Activated CD8-positive, alpha-beta memory T cell treated with anti-CD3 and anti-CD28 coated beads, Interleukin-2, amount 50 U/mL, for 1 hour (primary cell): ENCODE measurements at regions not wholly inside any gene's neighbourhood (a gene's known extent, or its start where the extent isn't known, plus 50 kb on each side); places are given as distances from the start of the nearest gene placed in this dataset.

ENCODE experiments used
- DNase-seq: peaks from one replicate; pipeline ENCODE4 v3.0.0-alpha.2; 2020; ENCODE audit errors: extremely low read depth

- no peak for DNase-seq
Measured at GRCh38 chr1:82972841-82973553, 1025.9 kb downstream of the TTLL7 start.

DNA sequence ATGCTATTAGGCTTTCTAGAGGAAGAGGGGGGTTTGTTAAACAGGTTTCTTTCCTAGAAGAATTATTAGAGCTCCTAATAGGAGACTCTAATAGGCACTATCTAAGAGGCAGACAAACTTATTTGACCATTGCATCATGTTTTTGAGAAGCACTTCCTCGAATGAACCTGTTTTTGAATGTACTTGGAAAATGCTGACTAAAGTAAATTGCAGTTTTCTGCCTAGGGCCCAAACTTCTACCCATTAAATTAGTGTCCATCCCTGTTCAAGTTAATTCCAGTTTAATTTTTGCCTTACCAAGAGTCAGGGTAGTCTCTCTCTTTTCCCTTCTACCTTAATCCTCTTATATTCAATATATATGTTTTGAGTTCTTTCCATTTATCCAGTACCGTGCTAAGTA lies 1029.6 kb downstream of the TTLL7 start:
- DNase-seq: no peak

GRCh38 chr1:82962658-82963057 lies 1036.3 kb downstream of the TTLL7 start:
- DNase-seq: no peak

GRCh38 chr1:82950606-82951200 lies 1048.2 kb downstream of the TTLL7 start:
- DNase-seq: no peak

- no peak for DNase-seq
Measured at GRCh38 chr1:82948386-82948785, 1050.5 kb downstream of the TTLL7 start.

DNA sequence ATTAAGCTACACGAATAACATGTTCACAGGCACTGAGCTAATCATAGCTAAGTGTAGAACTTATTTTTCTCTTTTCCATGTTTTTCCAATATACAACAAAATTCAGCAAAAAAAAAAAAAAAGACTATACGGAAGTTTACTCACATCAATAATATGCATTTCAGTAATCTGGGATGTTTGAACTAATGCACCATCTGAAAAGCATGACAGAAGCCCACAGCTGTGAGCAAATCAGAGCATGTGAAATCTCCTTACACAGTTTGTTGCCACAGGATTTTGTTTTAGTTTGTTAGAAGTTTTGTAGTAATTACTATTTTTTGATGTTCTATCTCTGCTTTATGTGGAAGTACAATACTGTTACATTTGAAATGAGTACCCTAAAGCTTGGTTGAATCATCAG lies 1051.7 kb downstream of the TTLL7 start:
- no peak for DNase-seq

DNA sequence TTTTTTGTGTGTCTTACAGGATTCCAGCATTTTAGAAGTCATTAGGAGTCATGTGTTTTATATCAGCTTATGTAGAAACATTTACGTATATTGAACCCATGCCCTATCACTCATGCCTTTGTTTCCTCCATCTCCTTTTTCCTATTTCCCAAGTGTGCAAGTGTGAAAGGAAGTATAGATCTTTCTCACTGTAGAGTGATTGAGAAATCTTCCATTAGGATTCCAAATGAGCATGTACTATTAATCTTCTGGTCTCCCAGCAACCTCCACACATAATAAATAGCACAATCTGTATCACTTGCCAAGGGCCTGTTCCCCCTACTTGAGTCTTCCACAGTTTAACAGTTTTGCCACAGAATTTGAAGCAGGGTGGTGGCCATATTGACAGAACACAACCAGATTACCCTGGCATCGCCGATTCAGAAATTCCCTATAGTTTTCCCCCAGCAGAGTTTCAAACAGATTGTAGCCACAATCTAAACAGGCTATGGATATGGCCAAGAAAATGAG lies 1052.8 kb downstream of the TTLL7 start:
- no peak for DNase-seq

- DNase-seq: no peak
Measured at GRCh38 chr1:82944822-82945221, 1054.1 kb downstream of the TTLL7 start.

DNA sequence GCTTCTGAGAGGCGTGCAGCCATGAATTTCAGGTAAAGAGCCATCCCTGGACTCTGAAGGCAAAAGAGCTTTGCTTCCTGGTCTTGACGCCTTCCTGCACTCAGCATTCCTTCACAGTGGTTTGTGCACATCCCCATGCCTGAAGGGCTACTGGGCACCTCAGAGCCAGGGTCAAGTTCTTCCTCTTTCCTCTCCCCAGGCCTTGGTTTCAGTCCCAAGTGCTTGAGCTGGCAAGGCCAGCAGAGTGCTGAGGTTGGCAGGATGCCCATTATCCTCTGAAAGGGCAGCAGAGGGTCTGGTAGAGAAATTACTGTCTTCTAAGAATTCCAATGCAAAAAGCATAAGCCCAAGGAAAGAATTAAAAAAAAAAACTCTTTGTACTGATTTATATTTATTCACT lies 1064.9 kb downstream of the TTLL7 start:
- DNase-seq: no peak

DNA sequence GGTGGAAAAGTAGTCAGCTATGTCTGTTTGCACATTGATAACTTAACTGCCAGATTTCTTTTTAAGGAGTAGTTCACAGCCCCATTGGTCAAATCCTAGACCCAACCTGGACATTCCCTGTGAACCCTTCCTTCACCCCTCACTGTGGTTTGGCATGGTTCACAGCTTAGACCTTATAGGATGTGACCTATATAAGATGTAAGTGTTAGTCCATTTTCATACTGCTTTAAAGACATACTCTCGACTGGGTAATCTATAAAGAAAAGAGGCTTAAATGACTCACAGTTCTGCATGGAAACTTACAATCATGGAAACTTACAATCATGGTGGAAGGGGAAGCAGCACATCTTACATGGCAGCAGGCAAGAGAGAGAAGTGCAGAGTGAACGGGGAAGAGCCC lies 1066.2 kb downstream of the TTLL7 start:
- DNase-seq: no peak

DNA sequence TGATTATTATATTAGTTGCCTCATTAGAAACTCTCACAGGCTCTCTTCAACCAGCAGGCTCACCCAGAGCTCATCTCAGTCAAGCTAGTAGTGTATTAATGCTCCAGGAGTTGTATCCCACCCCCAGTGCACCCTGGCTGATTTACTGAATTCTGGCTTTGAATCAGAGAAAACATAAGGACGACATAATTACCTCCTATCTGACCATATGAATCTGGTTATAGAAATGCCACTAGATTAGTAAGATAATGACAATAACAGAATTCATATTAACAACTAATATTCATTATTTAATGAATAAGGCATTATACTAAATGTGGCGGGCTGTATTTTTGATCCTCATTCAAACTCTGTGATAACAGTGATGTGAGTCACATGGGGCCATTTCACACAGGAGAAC lies 1066.7 kb downstream of the TTLL7 start:
- no peak for DNase-seq

DNA sequence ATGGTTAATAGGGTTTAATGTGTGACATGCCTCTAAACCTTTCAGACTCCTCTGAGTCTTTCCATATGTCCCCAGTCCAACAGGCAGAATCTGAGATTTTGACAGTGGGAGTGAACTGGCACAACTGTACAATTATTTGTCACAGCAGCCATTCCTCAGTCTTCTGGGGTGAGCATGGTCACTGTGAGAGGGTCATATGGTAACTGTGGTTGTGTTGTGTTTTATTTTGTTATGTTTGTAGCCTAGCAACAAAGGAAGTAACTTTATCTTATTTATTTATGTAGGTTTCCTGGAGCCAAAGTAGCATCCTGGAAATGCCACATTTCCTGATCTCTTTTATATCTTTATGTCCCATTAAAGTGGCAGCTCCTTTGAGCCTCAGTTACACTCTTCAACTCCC lies 1067.9 kb downstream of the TTLL7 start:
- DNase-seq: no peak

DNA sequence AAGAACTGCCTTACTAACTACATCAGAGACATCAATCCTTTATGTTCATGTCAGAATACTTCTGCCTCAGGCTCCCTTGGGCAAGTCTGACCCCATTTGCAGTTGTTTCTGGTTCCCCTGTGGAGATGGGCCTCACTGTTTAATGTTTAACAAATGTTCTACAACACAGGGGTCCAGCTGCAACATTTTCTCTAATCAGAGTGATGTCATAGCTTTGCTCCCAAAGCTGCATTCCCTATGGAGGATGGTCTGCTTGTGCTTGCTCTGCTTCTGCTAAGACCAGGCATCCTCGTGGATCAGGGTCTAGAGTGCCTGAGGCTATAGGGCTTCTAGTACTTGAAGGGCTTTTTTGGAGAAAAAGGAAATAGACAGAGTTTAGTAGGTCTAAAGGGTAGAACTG lies 1071.2 kb downstream of the TTLL7 start:
- no peak for DNase-seq

GRCh38 chr1:82924666-82925065 lies 1074.3 kb downstream of the TTLL7 start:
- no peak for DNase-seq

DNA sequence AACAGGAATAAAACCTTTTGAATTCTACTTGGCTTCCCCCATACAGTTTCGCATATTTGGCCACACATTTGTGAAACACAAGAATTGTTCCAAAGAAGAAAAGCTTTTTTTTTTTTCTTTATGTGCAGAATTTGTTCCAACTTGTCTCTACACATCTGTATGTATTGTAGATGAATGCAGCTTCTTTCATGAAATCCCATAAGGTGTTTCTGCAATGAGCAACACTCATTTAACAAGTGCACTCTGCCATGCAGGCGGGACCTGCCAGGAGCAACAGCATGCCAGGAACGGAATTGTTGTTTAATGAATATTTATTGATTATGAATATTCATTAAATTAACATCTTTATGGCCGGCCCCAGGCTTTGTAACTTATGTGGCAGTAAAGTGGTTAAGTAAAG lies 1075.0 kb downstream of the TTLL7 start:
- DNase-seq: no peak

DNA sequence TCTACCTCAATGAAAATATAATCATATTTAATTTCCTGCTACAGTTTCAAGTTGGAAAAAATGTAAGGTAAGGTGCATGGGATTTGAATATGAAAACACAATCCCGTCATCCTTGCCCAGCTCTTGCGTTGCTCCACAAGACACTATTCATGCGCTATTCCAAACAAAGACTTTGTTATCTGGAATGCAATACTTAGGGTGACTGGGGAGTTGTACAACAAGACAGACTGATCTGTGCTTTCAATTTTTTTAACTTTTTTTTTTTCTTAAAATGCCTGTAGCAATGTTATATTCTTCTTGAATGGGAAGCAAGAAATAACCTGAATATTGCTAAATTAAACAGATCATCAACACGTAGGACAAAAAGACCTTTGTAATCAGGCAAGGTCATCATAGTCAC lies 1077.2 kb downstream of the TTLL7 start:
- DNase-seq: no peak

DNA sequence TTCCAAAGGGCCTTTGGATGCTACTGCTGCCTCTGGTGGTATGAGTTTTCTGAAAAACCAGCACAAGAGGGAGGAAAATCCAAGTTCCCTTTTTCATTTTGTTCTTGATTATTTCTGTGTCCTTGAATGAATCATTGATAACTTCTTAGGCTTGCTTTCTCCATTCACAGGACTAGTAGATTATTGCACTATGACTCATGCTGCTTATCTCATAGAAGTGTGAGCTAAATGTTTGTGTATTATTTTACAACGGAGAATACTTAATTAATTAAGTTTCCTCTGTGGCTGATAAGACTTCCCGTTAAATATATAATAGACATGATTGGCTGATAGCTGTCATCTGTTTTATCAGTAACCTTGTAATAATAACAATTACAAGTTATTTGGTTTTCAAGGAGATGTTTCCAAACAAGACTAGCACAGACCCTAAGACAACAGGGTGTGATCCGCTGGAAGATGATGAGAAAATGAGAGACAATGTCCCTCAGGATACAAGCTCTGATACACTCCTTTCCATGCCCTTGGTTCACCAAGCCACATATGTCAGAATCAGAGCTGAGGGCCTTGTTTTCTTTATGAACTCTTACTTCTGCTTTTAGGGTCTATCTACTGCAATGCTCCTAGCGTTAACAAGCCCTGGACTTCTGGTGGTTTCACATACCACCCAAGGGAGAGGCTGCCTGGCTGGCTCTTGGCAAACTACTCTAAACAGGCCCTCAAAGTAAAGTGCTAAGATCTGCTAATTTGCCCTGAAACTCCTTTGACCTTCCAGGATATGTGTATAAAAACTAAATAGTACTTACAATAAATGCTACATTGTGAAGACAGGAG lies 1078.3 kb downstream of the TTLL7 start:
- DNase-seq: no peak

DNA sequence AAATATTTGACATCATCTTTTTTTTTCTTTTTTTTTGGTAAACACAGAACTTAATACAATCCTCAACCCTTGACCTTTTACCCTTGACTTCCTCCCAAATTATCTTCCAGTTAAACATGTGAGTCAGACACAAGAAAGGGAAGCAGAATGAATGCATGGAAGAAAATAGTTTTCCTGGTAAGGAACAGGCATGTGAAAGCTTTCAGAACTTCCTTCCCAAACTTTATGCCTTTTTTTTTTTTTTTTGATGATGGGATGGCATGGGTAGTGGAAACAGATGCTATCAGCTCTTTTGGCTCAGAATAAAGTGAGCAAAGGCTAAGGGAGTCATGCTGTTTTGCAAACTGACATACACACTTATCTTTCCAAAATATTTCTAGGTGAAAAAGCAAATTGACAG lies 1079.1 kb downstream of the TTLL7 start:
- no peak for DNase-seq

DNA sequence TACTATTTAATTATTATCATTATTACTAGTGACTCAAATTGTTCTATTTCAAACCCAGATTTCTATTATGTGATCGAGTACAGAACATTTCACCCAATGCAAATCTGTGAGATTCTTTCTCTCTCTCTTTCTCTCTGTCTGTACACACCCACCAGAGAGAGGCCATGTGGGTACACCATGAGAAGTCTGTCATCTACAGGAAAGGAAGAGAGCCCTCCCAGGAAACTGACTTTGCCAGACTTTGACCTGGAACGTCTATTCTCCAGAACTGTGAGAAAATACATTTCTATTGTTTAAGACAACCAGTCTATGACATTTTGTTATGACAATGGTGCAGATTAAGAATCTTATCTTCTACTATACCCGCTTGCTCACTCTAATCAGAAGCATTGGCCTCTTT lies 1091.6 kb downstream of the TTLL7 start:
- no peak for DNase-seq

GRCh38 chr1:82903626-82904025 lies 1095.3 kb downstream of the TTLL7 start:
- DNase-seq: no peak

- DNase-seq: no peak
Measured at GRCh38 chr1:82901561-82901960, 1097.4 kb downstream of the TTLL7 start.

DNA sequence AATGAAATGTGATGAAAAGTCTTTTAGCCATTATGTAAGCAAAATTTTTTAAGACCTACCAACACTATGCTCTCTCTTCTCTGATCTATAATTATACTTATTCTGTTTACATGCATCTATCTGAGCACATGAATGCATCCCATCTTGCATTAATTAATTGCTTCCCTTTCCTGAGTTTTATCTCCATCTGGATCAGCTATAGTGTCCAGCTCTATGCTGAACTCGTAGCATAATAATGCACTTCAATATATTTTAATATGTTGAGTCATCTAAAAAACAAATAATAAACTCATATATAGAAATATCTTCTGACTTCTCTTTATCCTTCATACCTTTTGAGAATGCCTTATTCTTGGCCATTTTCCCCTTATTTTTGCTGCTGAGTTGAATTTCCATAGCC lies 1097.8 kb downstream of the TTLL7 start:
- DNase-seq: no peak

DNA sequence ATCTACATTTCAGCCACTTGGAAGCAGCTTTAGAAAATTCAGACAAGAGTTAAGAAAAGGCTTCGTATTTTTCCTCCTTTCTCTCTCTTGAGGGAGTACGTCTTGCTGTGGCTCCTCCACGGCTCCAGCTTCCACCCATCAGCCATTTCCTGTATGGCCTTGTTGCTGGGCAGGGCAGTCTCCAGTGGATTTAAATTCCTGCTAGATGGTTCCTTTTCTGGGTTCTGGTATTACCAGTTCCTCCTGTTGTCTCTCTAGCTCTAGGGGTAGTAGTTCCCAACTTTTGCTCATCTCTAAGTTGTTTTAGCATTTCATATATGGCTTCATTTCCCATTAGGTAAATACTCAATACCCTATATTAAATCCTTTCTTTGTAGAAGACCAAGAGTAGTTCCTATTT lies 1098.3 kb downstream of the ADGRL2 start:
- no peak for DNase-seq
